ENCODE measurements at regions not wholly inside any gene's neighbourhood (a gene's known extent, or its start where the extent isn't known, plus 50 kb on each side); places are given as distances from the start of the nearest gene placed in this dataset.

DNA sequence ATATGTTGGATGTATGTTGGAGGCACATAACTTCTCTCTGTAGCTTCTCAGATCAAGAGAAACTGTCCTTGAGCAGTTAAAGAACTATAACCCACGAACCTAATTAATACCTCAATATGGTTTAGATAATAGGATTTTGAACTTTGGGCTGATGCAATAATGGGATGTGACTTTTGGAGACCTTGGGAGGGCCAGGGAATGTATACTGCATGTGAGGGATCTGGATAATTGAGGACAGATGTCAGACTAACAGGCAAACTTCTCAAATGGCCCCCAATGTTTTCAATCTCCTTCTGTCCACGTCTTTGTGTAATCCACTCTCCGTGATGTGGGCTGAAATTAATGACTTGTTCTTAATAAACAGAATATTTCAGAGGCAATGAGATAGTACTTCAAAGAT is 202.2 kb upstream of the FAT4 start (continued):
- TF ChIP-seq ZNF274 (IDR thresholded peaks at IDR 0.05; ENCODE audit: borderline replicate concordance, extremely low read depth, low read length) (no peak), TEAD4 (IDR thresholded peaks at IDR 0.05; ENCODE audit: low read depth, low read length) (no peak), CBX5 (IDR thresholded peaks at IDR 0.05; ENCODE audit: low read depth, low read length) (no peak), RXRA (IDR thresholded peaks at IDR 0.05; ENCODE audit: insufficient read depth, low read depth, low read length) (no peak)

Data from H1 (cell line).